IMR-90 (cell line): ENCODE measurements at regions not wholly inside any gene's neighbourhood (a gene's known extent, or its start where the extent isn't known, plus 50 kb on each side); places are given as distances from the start of the nearest gene placed in this dataset.

Experiments
- ATAC-seq: fragments of 200-7000 bp; cut with Tn5 transposase; 2 replicates; pipeline ENCODE4 v1.9.1; 2020; ENCODE audit warnings: low read depth, mild to moderate bottlenecking, moderate library complexity
- BruUV-seq: library from RNA; stranded (reverse); fragments of 400-500 nt; replicated peaks from 2 replicates; lab custom pipeline; 2021; lab: Mats Ljungman, UMichigan
- CTCF ChIA-PET: fragments of 300-600 bp; formaldehyde crosslinking; extraction: SDS; loops from one replicate; lab custom pipeline; 2021; ENCODE audit warnings: antibody characterized with exemption; lab: Yijun Ruan, JAX
- POLR2A ChIA-PET: fragments of 300-600 bp; sonication (Branson Sonifier 250); formaldehyde crosslinking; loops from one replicate; lab custom pipeline; 2022; ENCODE audit warnings: antibody characterized with exemption; ENCODE audit not compliant: unreplicated experiment; lab: Charles Lee
- DNase-seq: peaks from one replicate; pipeline ENCODE4 v3.0.0; 2013
- H2AFZ ChIP-seq: replicated peaks from 2 replicates; pipeline ENCODE3; 2013; ENCODE audit warnings: low read length, mild to moderate bottlenecking; ENCODE audit not compliant: poor library complexity
- H2AK5ac ChIP-seq: 2 replicates; pipeline ENCODE4 v1.6.1; 2013; ENCODE audit warnings: low read depth, low read length, inconsistent platforms
- H2AK9ac ChIP-seq: replicated peaks from 2 replicates; pipeline ENCODE3; 2013; ENCODE audit warnings: mild to moderate bottlenecking, low read depth, low read length, moderate library complexity; ENCODE audit not compliant: poor library complexity
- H2BK120ac ChIP-seq: 2 replicates; pipeline ENCODE4 v1.6.1; 2013; ENCODE audit warnings: low read depth, low read length, inconsistent platforms
- H2BK15ac ChIP-seq: 3 replicates; pipeline ENCODE4 v1.6.1; 2013; ENCODE audit warnings: low read depth, low read length, inconsistent platforms
- H2BK20ac ChIP-seq: 2 replicates; pipeline ENCODE4 v1.6.1; 2013; ENCODE audit warnings: low read depth, mild to moderate bottlenecking, inconsistent platforms, low read length, moderate library complexity
- H2BK5ac ChIP-seq: 2 replicates; pipeline ENCODE4 v1.6.1; 2013; ENCODE audit warnings: mild to moderate bottlenecking, low read depth, low read length, inconsistent platforms; ENCODE audit not compliant: poor library complexity, severe bottlenecking
- H3K14ac ChIP-seq: replicated peaks from 2 replicates; pipeline ENCODE4 v1.6.1; 2013; ENCODE audit warnings: low read depth, low read length, inconsistent platforms
- H3K18ac ChIP-seq: 2 replicates; pipeline ENCODE4 v1.6.1; 2013; ENCODE audit warnings: low read depth, low read length, control low read depth
- H3K23ac ChIP-seq: 2 replicates; pipeline ENCODE4 v1.6.1; 2013; ENCODE audit warnings: low read depth, low read length, inconsistent platforms
- H3K27ac ChIP-seq: 2 replicates; pipeline ENCODE4 v1.5.1; 2013; ENCODE audit warnings: mild to moderate bottlenecking, control low read depth, low read length; ENCODE audit not compliant: insufficient read depth
- H3K27me3 ChIP-seq: 2 replicates; pipeline ENCODE4 v1.6.1; 2013; ENCODE audit warnings: low read length; ENCODE audit not compliant: control insufficient read depth, insufficient read depth
- H3K36me3 ChIP-seq: 2 replicates; pipeline ENCODE4 v1.6.1; 2013; ENCODE audit warnings: low read length, mixed read lengths; ENCODE audit not compliant: control insufficient read depth, insufficient read depth
- H3K4ac ChIP-seq: 2 replicates; pipeline ENCODE4 v1.6.1; 2013; ENCODE audit warnings: low read depth, low read length, inconsistent platforms
- H3K4me1 ChIP-seq: 2 replicates; pipeline ENCODE4 v1.6.1; 2013; ENCODE audit warnings: low read length, mixed read lengths; ENCODE audit not compliant: control insufficient read depth, insufficient read depth
- H3K4me2 ChIP-seq: 2 replicates; pipeline ENCODE4 v1.6.1; 2013; ENCODE audit warnings: low read depth, mild to moderate bottlenecking, control low read depth, low read length, moderate library complexity
- H3K4me3 ChIP-seq: 2 replicates; pipeline ENCODE4 v1.5.1; 2013; ENCODE audit warnings: low read depth, mild to moderate bottlenecking, control low read depth, low read length, moderate library complexity; ENCODE audit not compliant: insufficient read depth
- H3K56ac ChIP-seq: 2 replicates; pipeline ENCODE4 v1.6.1; 2013; ENCODE audit warnings: low read length, inconsistent platforms; ENCODE audit not compliant: insufficient read depth; ENCODE audit errors: extremely low read depth
- H3K79me1 ChIP-seq, 2 experiments: 2 replicates each; pipeline ENCODE4 v1.6.1; 2013; ENCODE audit warnings: low read length in 2 of 2, inconsistent platforms in 1 of 2, low read depth in 1 of 2
- H3K9ac ChIP-seq: 2 replicates; pipeline ENCODE4 v1.6.1; 2013; ENCODE audit warnings: low read depth, low read length, control low read depth
- H3K9me1 ChIP-seq: 2 replicates; pipeline ENCODE4 v1.6.1; 2013; ENCODE audit warnings: low read length, inconsistent platforms; ENCODE audit not compliant: insufficient read depth
- H3K9me3 ChIP-seq: 2 replicates; pipeline ENCODE4 v1.6.1; 2013; ENCODE audit warnings: low read length; ENCODE audit not compliant: control insufficient read depth, insufficient read depth
- H4K20me1 ChIP-seq: 2 replicates; pipeline ENCODE4 v1.6.1; 2013; ENCODE audit warnings: low read length, inconsistent platforms; ENCODE audit not compliant: insufficient read depth
- H4K5ac ChIP-seq: 2 replicates; pipeline ENCODE4 v1.6.1; 2013; ENCODE audit warnings: mild to moderate bottlenecking, low read depth, low read length, control low read depth
- H4K8ac ChIP-seq, 2 experiments: 2 replicates each; pipeline ENCODE4 v1.6.1; 2013; ENCODE audit warnings: low read depth in 2 of 2, low read length in 2 of 2, control low read depth in 1 of 2, inconsistent platforms in 1 of 2
- H4K91ac ChIP-seq: 2 replicates; pipeline ENCODE4 v1.6.1; 2013; ENCODE audit warnings: low read depth, low read length, inconsistent platforms; ENCODE audit not compliant: insufficient read depth
- BHLHE40 ChIP-seq: fragments of 150-350 bp; IDR thresholded peaks from 2 replicates; pipeline ENCODE4 v1.6.1; 2016; ENCODE audit warnings: mild to moderate bottlenecking, low read depth, low read length
- CHD1 ChIP-seq: IDR thresholded peaks from 2 replicates; pipeline ENCODE4 v1.6.1; 2012; ENCODE audit warnings: low read depth, low read length, improper control_type of control experiment
- MAFK ChIP-seq: IDR thresholded peaks from 2 replicates; pipeline ENCODE4 v1.6.1; 2012; ENCODE audit warnings: low read depth, low read length, improper control_type of control experiment
- NFE2L2 ChIP-seq: fragments of 150-350 bp; IDR thresholded peaks from 2 replicates; pipeline ENCODE4 v1.6.1; 2016; ENCODE audit warnings: low read depth, mild to moderate bottlenecking, low read length
- RFX5 ChIP-seq: IDR thresholded peaks from 2 replicates; pipeline ENCODE4 v1.8.0; 2012; ENCODE audit warnings: low read depth, mild to moderate bottlenecking, low read length, moderate library complexity
- SMC3 ChIP-seq: fragments of 150-350 bp; IDR thresholded peaks from 2 replicates; pipeline ENCODE4 v1.6.1; 2016; ENCODE audit warnings: low read depth, mild to moderate bottlenecking, antibody characterized with exemption, low read length, moderate library complexity
- WGBS, 2 experiments: methylation state at CpG; one replicate each; pipeline versions ENCODE4 v1.1.5 to v1.1.7; 2013; ENCODE audit warnings: missing lambda C conversion rate in 2 of 2; ENCODE audit not compliant: insufficient read length in 1 of 2; ENCODE audit errors: extremely low coverage in 2 of 2; 5-methylcytosine and 5-hydroxymethylcytosine counted together
- dilution Hi-C: fragments of 300-500 bp; cut with HindIII; formaldehyde crosslinking; loops from one replicate; pipeline ENCODE4 v1.14.3; 2018; ENCODE audit warnings: low sequenced_read_pairs; ENCODE audit not compliant: unreplicated experiment
- in situ Hi-C: fragments of 300-500 bp; cut with MboI; formaldehyde crosslinking; loops from 3 replicates; pipeline ENCODE4 v1.14.3; 2019; ENCODE audit warnings: low sequenced_read_pairs, inconsistent platforms, mixed read lengths
- intact Hi-C: fragments of 100-400 bp; cut with micrococcal nuclease; formaldehyde crosslinking; loops from 2 replicates; pipeline ENCODE4 v1.10.0; 2022

GRCh38 chr16:49022351-49022963 is 259.2 kb downstream of the CBLN1 start:
- no peak overlapping the region for H2AFZ ChIP-seq
- H3K4me1 ChIP-seq, result peaks cover 4% of the 10 kb centered on the region; the same call in 1 of the 2 replicates
- H3K4ac ChIP-seq, result no peak overlapping the region
- no peak overlapping the region for H3K27ac ChIP-seq
- H4K8ac ChIP-seq, result no peak overlapping the region
- H3K56ac ChIP-seq, result no peak overlapping the region
- H3K79me1 ChIP-seq, result no peaks in the 10 kb centered on the region
- no peaks in the 10 kb centered on the region for H3K9me3 ChIP-seq
- no peak overlapping the region for H3K9ac ChIP-seq
- no peak overlapping the region for H3K14ac ChIP-seq
- no peak overlapping the region for H2BK15ac ChIP-seq
- no peak overlapping the region for H4K5ac ChIP-seq
- no peak overlapping the region for H3K23ac ChIP-seq
- no peak overlapping the region for H2AK9ac ChIP-seq
- H2BK120ac ChIP-seq, result no peak overlapping the region
- ChIA-PET CTCF (no interaction called here), POLR2A (no interaction called here)
- BruUV-seq, result no TSS peak
- TF ChIP-seq MAFK (no peak), RFX5 (no peak), BHLHE40 (no peak), SMC3 (no peak), CHD1 (no peak), NFE2L2 (no peak)
- H2BK5ac ChIP-seq, result no peak overlapping the region
- dilution Hi-C loops, result no loop called here
- H4K91ac ChIP-seq, result no peak overlapping the region
- H3K36me3 ChIP-seq, result no peaks in the 10 kb centered on the region
- in situ Hi-C loops, result no loop called here
- no peak for DNase-seq
- ATAC-seq, result no peak
- no peak overlapping the region for H2BK20ac ChIP-seq
- intact Hi-C loops, result no loop called here
- no peak overlapping the region for H3K4me3 ChIP-seq
- H4K20me1 ChIP-seq, result no peaks in the 10 kb centered on the region
- H3K27me3 ChIP-seq, result peaks cover 16% of the 10 kb centered on the region
- WGBS, 2 experiments, result 63% methylated on average over 2 of the region's 12 CpGs; no CpG with 5 or more reads in 1 of the 2 experiments
- no peak overlapping the region for H2AK5ac ChIP-seq
- no peaks in the 10 kb centered on the region; the same call in 1 of the 2 replicates for H3K9me1 ChIP-seq
- H3K4me2 ChIP-seq, result no peak overlapping the region
- H3K18ac ChIP-seq, result no peak overlapping the region
